IPS-NIHi7 (cell line): ENCODE measurements at regions not wholly inside any gene's neighbourhood (a gene's known extent, or its start where the extent isn't known, plus 50 kb on each side); places are given as distances from the start of the nearest gene placed in this dataset.

ENCODE experiments used
- DNase-seq: peaks from one replicate; pipeline ENCODE4 v3.0.0; 2012; ENCODE audit warnings: mixed read lengths; ENCODE audit errors: extremely low spot score

- DNase-seq = no peak
Measured at GRCh38 chr20:39581034-39581433, 618.9 kb downstream of the DHX35 start.

- no peak for DNase-seq
Measured at GRCh38 chr20:39576771-39577170, 614.6 kb downstream of the DHX35 start.

GRCh38 chr20:39574061-39574460 is 611.9 kb downstream of the DHX35 start:
- no peak for DNase-seq

GRCh38 chr20:39571171-39571570 is 609.0 kb downstream of the DHX35 start:
- DNase-seq = no peak

GRCh38 chr20:39568109-39568508 is 606.0 kb downstream of the DHX35 start:
- DNase-seq = no peak

GRCh38 chr20:39563349-39563748 is 601.2 kb downstream of the DHX35 start:
- no peak for DNase-seq

- DNase-seq = no peak
Measured at GRCh38 chr20:39554341-39554740, 592.2 kb downstream of the DHX35 start.

GRCh38 chr20:39553120-39553519 is 591.0 kb downstream of the DHX35 start:
- no peak for DNase-seq

- no peak for DNase-seq
Measured at GRCh38 chr20:39549733-39550132, 587.6 kb downstream of the DHX35 start.

GRCh38 chr20:39547546-39548408 is 585.6 kb downstream of the DHX35 start:
- no peak for DNase-seq

GRCh38 chr20:39541136-39541803 is 579.1 kb downstream of the DHX35 start:
- no peak for DNase-seq

- DNase-seq = no peak
Measured at GRCh38 chr20:39538317-39538716, 576.2 kb downstream of the DHX35 start.

- no peak for DNase-seq
Measured at GRCh38 chr20:39535301-39535700, 573.2 kb downstream of the DHX35 start.

- peak; percentile 21 for DNase-seq
Measured at GRCh38 chr20:39534846-39535245, 572.7 kb downstream of the DHX35 start.

- DNase-seq = no peak
Measured at GRCh38 chr20:39533858-39534257, 571.7 kb downstream of the DHX35 start.

- DNase-seq = no peak
Measured at GRCh38 chr20:39532205-39532604, 570.1 kb downstream of the DHX35 start.

GRCh38 chr20:39528436-39528835 is 566.3 kb downstream of the DHX35 start:
- DNase-seq = no peak

- no peak for DNase-seq
Measured at GRCh38 chr20:39524371-39524911, 562.3 kb downstream of the DHX35 start.

GRCh38 chr20:39523405-39523804 is 561.3 kb downstream of the DHX35 start:
- DNase-seq = no peak

GRCh38 chr20:39518654-39519053 is 556.5 kb downstream of the DHX35 start:
- no peak for DNase-seq

GRCh38 chr20:39516964-39517363 is 554.8 kb downstream of the DHX35 start:
- DNase-seq = no peak

GRCh38 chr20:39504710-39505094 is 542.6 kb downstream of the DHX35 start:
- no peak for DNase-seq
